Spinal cord (tissue), 9 donors: ENCODE measurements at regions not wholly inside any gene's neighbourhood (a gene's known extent, or its start where the extent isn't known, plus 50 kb on each side); places are given as distances from the start of the nearest gene placed in this dataset.
"Not testable (repeated sequence)": the region's sequence is repeated elsewhere in the genome, so short reads cannot be mapped to it uniquely, and the experiment has no call there.

Experiments used
- DNase-seq, 6 donors: peaks; one replicate each; pipeline versions ENCODE4 v3.0.0 to v3.0.0-alpha.2; 2013 to 2015; ENCODE audit warnings: low spot score in 6 of 6, low read depth in 4 of 6
- H3K27ac ChIP-seq: one replicate; pipeline ENCODE4 v1.5.1; 2013; ENCODE audit warnings: low read depth, low read length, control low read depth
- H3K27me3 ChIP-seq: one replicate; pipeline ENCODE4 v1.6.1; 2013; ENCODE audit warnings: low read length; ENCODE audit not compliant: control insufficient read depth, insufficient read depth
- H3K36me3 ChIP-seq: one replicate; pipeline ENCODE4 v1.6.1; 2013; ENCODE audit warnings: low read length; ENCODE audit not compliant: control insufficient read depth, insufficient read depth
- H3K4me1 ChIP-seq: one replicate; pipeline ENCODE4 v1.6.1; 2013; ENCODE audit warnings: low read length; ENCODE audit not compliant: control insufficient read depth, insufficient read depth
- H3K4me3 ChIP-seq: one replicate; pipeline ENCODE4 v1.5.1; 2013; ENCODE audit warnings: low read depth, low read length, control low read depth
- H3K9me3 ChIP-seq: one replicate; pipeline ENCODE4 v1.6.1; 2013; ENCODE audit warnings: low read length; ENCODE audit not compliant: control insufficient read depth, insufficient read depth
- WGBS: methylation state at CpG from one replicate; pipeline ENCODE4 v1.1.5; 2013; ENCODE audit warnings: missing lambda C conversion rate; ENCODE audit not compliant: insufficient coverage; 5-methylcytosine and 5-hydroxymethylcytosine counted together
- donor health status: healthy.

DNA sequence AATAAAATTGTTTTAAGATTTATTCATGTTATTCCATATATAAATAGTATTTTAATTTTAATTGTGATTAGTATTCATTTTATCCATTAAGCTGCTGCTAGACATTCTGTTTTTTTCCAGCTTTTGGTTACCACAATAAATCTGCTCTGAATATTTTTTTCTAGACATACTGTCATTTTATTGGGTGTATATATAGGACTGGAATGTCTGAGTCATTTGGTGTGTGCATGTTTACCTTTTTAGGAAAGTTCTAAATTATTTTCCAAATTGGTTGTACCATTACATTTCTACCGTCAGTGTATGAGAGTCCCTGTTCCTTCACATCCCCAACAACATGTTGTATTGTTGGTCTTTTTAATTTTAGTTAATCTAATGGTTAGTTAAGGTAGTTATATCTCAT is 1138.1 kb downstream of the REEP3 start:
- Histone ChIP-seq H3K9me3 (no peaks in the 10 kb centered on the region), H3K27me3 (no peaks in the 10 kb centered on the region), H3K4me3 (no peak overlapping the region), H3K4me1 (no peaks in the 10 kb centered on the region), H3K36me3 (no peaks in the 10 kb centered on the region), H3K27ac (no peak overlapping the region)
- WGBS: no CpG with 5 or more reads among the region's 1 CpG
- no peak for DNase-seq

DNA sequence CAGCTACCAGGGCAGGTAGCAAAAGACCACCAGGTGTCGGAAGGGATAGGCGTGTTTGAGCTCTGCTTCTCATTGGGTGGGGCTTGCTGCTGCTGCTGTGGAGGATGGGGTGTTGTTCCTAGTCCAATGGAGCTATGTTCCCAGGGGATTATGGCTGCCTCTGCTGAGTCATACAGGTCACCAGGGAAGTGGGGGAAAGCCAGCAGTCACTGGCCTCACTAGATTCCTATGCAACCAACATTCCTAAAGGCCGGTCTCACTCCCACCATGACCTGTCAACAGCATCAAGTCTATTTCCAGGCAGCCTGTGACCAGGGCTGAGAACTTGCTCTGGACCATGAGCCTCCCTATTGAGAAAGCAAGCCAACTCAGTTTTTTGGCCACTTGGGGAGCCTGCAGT is 1160.8 kb downstream of the REEP3 start:
- 100% methylated on average over 3 of the region's 3 CpGs for WGBS
- Histone ChIP-seq H3K36me3 (no peaks in the 10 kb centered on the region), H3K27me3 (no peaks in the 10 kb centered on the region), H3K9me3 (peaks cover 4% of the 10 kb centered on the region), H3K27ac (no peak overlapping the region), H3K4me3 (no peak overlapping the region), H3K4me1 (no peaks in the 10 kb centered on the region)
- no peak for DNase-seq

DNA sequence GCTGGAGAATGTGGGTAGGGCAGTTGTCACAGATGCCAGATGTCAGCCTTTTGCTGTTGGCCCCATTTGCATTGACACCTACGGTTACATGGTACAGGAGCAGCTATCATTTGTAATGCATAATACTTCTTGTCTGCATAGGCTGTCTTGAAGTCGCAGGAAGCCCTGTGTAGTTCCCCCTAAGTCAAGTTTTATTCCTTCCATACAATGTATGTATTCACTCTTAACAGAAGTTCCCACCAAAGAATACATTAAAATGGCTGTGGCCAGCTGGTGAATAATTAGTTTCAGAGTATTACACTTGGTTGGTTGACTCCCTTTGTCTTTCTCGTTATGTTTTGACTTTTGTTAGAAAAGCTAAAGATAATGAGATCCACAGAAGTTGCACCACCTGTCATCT is 1169.0 kb downstream of the REEP3 start:
- Histone ChIP-seq H3K9me3 (no peaks in the 10 kb centered on the region), H3K4me3 (no peak overlapping the region), H3K27ac (no peak overlapping the region), H3K4me1 (no peaks in the 10 kb centered on the region), H3K27me3 (no peaks in the 10 kb centered on the region), H3K36me3 (no peaks in the 10 kb centered on the region)
- no CpG with 5 or more reads among the region's 3 CpGs for WGBS
- DNase-seq: peak in 2 of 6 donors; percentile 22 to 75

DNA sequence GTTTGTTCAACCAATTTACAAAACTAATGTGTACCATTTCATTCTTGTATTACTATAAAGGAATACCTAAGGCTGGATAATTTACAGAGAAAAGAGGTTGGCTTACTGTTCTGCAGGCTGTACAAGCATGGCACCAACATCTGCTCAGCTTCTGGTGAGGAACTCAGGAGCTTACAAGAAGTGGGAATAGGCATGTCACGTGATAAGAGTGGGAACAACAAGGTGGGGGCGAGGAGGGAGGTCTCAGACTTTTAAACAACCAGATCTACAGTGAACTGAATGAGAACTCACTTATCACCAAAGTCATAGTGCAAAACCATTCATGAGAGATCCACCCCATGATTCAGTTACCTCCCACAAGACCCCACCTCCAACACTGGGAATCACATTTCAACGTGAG is 1178.0 kb downstream of the REEP3 start:
- H3K4me3 ChIP-seq: no peak overlapping the region
- H3K9me3 ChIP-seq: no peaks in the 10 kb centered on the region
- H3K27me3 ChIP-seq: no peaks in the 10 kb centered on the region
- no CpG with 5 or more reads among the region's 3 CpGs for WGBS
- no peaks in the 10 kb centered on the region for H3K36me3 ChIP-seq
- no peak for DNase-seq
- no peak overlapping the region for H3K27ac ChIP-seq
- no peaks in the 10 kb centered on the region for H3K4me1 ChIP-seq

DNA sequence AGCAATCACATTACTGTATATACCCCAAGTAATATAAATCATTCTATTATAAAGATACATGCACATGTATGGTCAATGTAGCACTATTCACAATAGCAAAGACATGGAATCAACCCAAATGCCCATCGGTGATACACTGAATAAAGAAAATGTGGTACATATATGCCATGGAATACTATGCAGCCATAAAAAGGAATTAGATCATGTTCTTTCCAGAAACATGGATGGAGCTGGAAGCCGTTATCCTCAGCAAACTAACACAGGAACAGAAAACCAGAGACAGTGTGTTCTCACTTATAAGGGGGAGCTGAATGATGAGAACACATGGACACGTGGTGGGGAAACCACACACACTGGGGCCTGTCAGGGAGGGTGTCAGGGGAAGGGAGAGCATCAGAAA is 1180.9 kb downstream of the REEP3 start:
- H3K27me3 ChIP-seq, DNase-seq, H3K4me3 ChIP-seq, H3K27ac ChIP-seq, H3K4me1 ChIP-seq, H3K36me3 ChIP-seq, H3K9me3 ChIP-seq: not testable (repeated sequence)
- WGBS: 100% methylated on average over 1 of the region's 3 CpGs

DNA sequence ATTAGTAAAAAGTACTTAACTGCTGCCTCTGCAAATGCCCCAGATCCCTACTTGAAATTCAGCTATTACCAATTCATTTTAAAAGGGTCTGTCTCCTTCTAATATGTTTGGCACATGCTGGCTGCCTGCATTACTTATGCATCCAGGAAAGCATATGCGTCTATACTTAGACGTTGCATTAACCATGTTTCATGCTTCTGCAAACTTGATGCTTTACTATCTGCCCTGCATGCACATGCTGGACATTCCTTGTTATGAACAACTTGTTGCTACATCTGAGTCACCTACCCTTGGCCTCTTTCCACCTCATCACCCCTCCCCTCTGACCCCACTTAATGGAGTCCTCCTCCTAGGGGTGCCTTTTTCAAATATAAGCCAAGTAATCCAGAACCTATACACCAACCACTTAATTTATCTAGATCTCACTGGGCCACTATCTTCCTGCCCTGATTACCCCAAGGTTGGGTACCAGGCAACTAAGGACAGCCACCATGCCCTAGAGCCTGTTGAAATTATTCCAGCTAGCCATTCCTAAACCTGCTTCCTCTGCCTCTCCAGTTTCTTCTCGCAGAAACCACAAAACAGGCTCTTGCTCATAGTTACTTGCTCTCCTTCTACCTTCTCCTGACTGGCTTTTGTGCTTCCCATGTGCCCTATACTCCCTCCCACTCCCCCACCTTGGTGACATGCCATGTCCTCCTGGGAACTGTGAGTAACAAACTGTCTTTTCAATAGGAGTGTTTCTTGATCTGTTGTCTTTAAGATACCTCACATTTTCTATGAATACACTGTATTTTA is 1187.9 kb downstream of the REEP3 start:
- 88% methylated on average over 3 of the region's 3 CpGs for WGBS
- no peaks in the 10 kb centered on the region for H3K4me1 ChIP-seq
- peak in 1 of 6 donors; percentile 8 for DNase-seq

DNA sequence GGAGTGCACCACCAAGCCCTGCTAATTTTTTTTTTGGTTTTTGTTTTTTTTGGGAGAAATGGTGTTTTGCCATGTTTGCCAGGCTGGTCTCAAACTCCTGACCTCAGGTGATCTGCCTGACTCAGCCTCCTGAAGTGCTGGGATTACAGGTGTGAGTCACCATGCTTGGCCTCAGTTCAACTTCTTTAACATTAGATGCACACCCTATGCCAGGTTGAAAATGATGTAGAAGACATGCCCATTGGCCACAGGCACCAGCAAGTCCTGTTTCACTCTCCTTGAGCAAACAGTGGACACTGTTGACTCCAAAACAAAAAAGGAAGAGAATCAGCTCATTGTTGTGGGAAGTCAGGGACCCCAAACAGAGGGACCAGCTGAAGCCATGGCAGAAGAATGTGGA is 1205.3 kb downstream of the REEP3 start:
- no peaks in the 10 kb centered on the region for H3K9me3 ChIP-seq
- no peak overlapping the region for H3K27ac ChIP-seq
- no peak for DNase-seq

More for the DNA sequence above, 1187.9 kb downstream of the REEP3 start:
- no peak overlapping the region for H3K4me3 ChIP-seq
- H3K27ac ChIP-seq: no peak overlapping the region
- H3K9me3 ChIP-seq: no peaks in the 10 kb centered on the region
- H3K27me3 ChIP-seq: no peaks in the 10 kb centered on the region
- H3K36me3 ChIP-seq: no peaks in the 10 kb centered on the region

DNA sequence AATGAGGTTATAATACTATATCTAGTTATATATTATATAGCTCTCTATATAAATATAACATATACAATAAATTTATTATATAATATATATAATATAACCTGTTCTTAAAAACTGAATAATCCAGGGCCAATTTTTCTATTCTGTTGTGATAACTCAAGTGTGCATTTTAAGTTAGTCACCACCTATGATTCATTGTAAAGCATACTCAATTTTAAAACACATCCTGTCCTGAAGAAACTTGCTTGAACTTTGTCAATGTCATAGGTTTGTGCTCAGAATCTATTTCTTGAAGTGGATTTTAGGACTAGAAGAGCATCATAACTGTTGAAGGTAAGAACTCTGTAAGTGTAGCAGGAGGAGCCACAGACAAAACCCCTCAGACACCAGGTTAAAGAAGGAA is 1209.8 kb downstream of the REEP3 start:
- no peaks in the 10 kb centered on the region for H3K9me3 ChIP-seq
- H3K27me3 ChIP-seq: no peaks in the 10 kb centered on the region
- no peaks in the 10 kb centered on the region for H3K36me3 ChIP-seq
- H3K27ac ChIP-seq: no peak overlapping the region
- no peaks in the 10 kb centered on the region for H3K4me1 ChIP-seq
- no peak overlapping the region for H3K4me3 ChIP-seq
- DNase-seq: no peak

More for the DNA sequence above, 1205.3 kb downstream of the REEP3 start:
- H3K4me3 ChIP-seq: no peak overlapping the region
- no peaks in the 10 kb centered on the region for H3K36me3 ChIP-seq
- H3K27me3 ChIP-seq: no peaks in the 10 kb centered on the region
- H3K4me1 ChIP-seq: no peaks in the 10 kb centered on the region

DNA sequence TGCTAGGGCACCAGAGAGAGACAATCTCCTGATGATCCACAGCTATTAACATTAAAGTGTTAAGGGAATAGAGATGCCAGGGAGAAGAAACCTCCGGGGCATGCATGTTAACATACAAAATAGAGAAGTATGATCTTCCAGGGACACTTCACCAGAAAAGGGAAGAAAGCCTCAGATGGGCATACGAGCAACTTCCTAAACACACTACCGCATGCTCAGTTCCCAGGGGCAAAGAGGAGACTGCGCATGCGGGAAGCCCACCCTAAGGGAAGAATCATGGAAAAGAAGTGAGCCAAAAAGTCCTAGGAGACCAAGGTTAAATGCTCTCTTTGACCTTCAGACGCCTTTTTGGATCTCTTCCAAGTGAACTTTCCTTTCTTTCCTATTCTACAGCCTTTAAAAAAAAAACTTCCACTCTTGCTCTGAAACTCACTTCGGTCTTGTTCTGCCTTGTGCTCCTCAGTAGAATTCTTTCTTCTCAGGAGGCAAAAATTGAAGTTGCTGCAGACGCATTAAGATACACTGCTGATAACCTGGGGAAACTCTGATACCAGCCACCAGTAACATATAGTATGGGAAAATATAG is 1211.3 kb downstream of the REEP3 start:
- no peak overlapping the region for H3K4me3 ChIP-seq
- H3K27me3 ChIP-seq: no peaks in the 10 kb centered on the region
- H3K36me3 ChIP-seq: no peaks in the 10 kb centered on the region
- WGBS: 73% methylated on average over 3 of the region's 8 CpGs
- no peak overlapping the region for H3K27ac ChIP-seq
- H3K9me3 ChIP-seq: no peaks in the 10 kb centered on the region
- DNase-seq: no peak
- no peaks in the 10 kb centered on the region for H3K4me1 ChIP-seq

DNA sequence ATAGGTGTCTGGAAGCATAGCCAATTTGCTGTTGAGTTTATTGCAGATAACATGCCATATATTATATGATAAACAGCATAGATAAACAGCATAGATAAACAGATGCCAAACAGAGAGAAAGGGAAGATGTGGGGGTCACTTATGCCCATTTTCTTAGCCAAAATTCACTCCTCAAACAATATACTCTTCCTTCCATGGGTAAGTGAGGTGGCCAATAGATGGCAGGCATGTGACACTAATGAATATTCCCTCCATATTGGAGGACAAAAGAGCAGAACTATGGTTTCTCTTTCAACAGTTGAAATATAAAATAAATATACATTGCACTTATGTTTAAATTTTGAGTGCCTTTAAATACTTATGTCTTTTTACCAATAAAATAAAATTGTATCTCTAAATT is 1212.8 kb downstream of the REEP3 start:
- no peak overlapping the region for H3K27ac ChIP-seq
- no peaks in the 10 kb centered on the region for H3K27me3 ChIP-seq
- peak in 2 of 6 donors; percentile 23 to 64 for DNase-seq
- H3K9me3 ChIP-seq: no peaks in the 10 kb centered on the region
- no peaks in the 10 kb centered on the region for H3K36me3 ChIP-seq
- no peaks in the 10 kb centered on the region for H3K4me1 ChIP-seq
- no peak overlapping the region for H3K4me3 ChIP-seq
